H1 (cell line): ENCODE measurements at regions not wholly inside any gene's neighbourhood (a gene's known extent, or its start where the extent isn't known, plus 50 kb on each side); places are given as distances from the start of the nearest gene placed in this dataset.

ENCODE experiments used
- CTCF ChIP-seq, 3 experiments: IDR thresholded peaks; 1 replicate in 2 of 3; 2 replicates in 1 of 3; pipeline versions ENCODE4 v1.5.1 to v1.6.1; 2011; ENCODE audit warnings: low read length in 3 of 3, mild to moderate bottlenecking in 3 of 3, inconsistent platforms in 2 of 3, low read depth in 1 of 3, moderate library complexity in 1 of 3; ENCODE audit not compliant: insufficient read depth in 1 of 3; ENCODE audit errors: control extremely low read depth in 1 of 3
- KDM4A ChIP-seq: IDR thresholded peaks from one replicate; pipeline ENCODE4 v1.7.1; 2012; ENCODE audit warnings: low read depth, mild to moderate bottlenecking, moderate library complexity, low read length, inconsistent platforms; ENCODE audit not compliant: severe bottlenecking
- NANOG ChIP-seq: IDR thresholded peaks from 2 replicates; pipeline ENCODE4 v1.6.1; 2011; ENCODE audit warnings: low read length, low read depth, mild to moderate bottlenecking, inconsistent platforms; ENCODE audit not compliant: insufficient read depth, poor library complexity, severe bottlenecking
- PHF8 ChIP-seq: fragments of 200-600 bp; sonication (generic); conservative IDR thresholded peaks from 2 replicates; pipeline ENCODE4 v1.7.1; 2012; ENCODE audit warnings: low read depth, mild to moderate bottlenecking, inconsistent platforms, low read length, moderate library complexity
- POLR2A ChIP-seq, 2 experiments: IDR thresholded peaks; 1 replicate in 1 of 2; 2 replicates in 1 of 2; pipeline ENCODE4 v1.6.1; 2011; ENCODE audit warnings: low read depth in 2 of 2, low read length in 2 of 2, mild to moderate bottlenecking in 2 of 2; ENCODE audit errors: control extremely low read depth in 1 of 2
- POU5F1 ChIP-seq: IDR thresholded peaks from 2 replicates; pipeline ENCODE4 v1.6.1; 2011; ENCODE audit warnings: low read depth, mild to moderate bottlenecking, low read length, moderate library complexity
- RBBP5 ChIP-seq: IDR thresholded peaks from 2 replicates; pipeline ENCODE4 v1.7.1; 2012; ENCODE audit warnings: low read depth, mild to moderate bottlenecking, inconsistent platforms, low read length, moderate library complexity, borderline replicate concordance

GRCh38 chr7:13099154-13099795 lies 411.8 kb downstream of the ARL4A start (continued):
- no peak for TF ChIP-seq PHF8
- no peak for TF ChIP-seq POLR2A (IDR thresholded peaks at IDR 0.05; ENCODE audit: control extremely low read depth in 1 of 2, low read depth in 2 of 2, low read length in 2 of 2)
- TF ChIP-seq NANOG = no peak
- no peak for TF ChIP-seq KDM4A
- no peak for TF ChIP-seq POU5F1
- TF ChIP-seq CTCF (IDR thresholded peaks at IDR 0.05; ENCODE audit: control extremely low read depth in 1 of 3, insufficient read depth in 1 of 3, low read depth in 1 of 3, low read length in 3 of 3) = no peak
- TF ChIP-seq RBBP5 = no peak
- TF ChIP-seq, all 59 proteins: peak for 0
